HG02981 (cell line): ENCODE measurements at regions not wholly inside any gene's neighbourhood (a gene's known extent, or its start where the extent isn't known, plus 50 kb on each side); places are given as distances from the start of the nearest gene placed in this dataset.
"Not testable (repeated sequence)": the region's sequence is repeated elsewhere in the genome, so short reads cannot be mapped to it uniquely, and the experiment has no call there.

Experiments
- ATAC-seq: cut with Tn5 transposase; IDR thresholded peaks from one replicate; pipeline ENCODE4 v1.9.1; 2021; ENCODE audit warnings: mild to moderate bottlenecking, moderate library complexity; ENCODE audit not compliant: unreplicated experiment

GRCh38 chr1:119191325-119191724, 50.9 kb upstream of the WARS2 start:
- no peak for ATAC-seq

- no peak for ATAC-seq
Measured at GRCh38 chr1:119204197-119204960, 63.9 kb upstream of the WARS2 start.

GRCh38 chr1:119204961-119205357, 64.5 kb upstream of the WARS2 start:
- no peak for ATAC-seq

- ATAC-seq = no peak
Measured at GRCh38 chr1:119209061-119209460, 68.6 kb upstream of the WARS2 start.

- no peak for ATAC-seq
Measured at GRCh38 chr1:119209596-119210295, 69.3 kb upstream of the WARS2 start.

- no peak for ATAC-seq
Measured at GRCh38 chr1:119210296-119210649, 69.8 kb upstream of the WARS2 start.

- not testable (repeated sequence) for ATAC-seq
Measured at GRCh38 chr1:119213213-119213612, 72.8 kb upstream of the WARS2 start.

- not testable (repeated sequence) for ATAC-seq
Measured at GRCh38 chr1:119214961-119215360, 74.5 kb upstream of the WARS2 start.

- no peak for ATAC-seq
Measured at GRCh38 chr1:119217309-119217828, 76.9 kb upstream of the WARS2 start.

GRCh38 chr1:119219711-119220110, 79.3 kb upstream of the WARS2 start:
- ATAC-seq = no peak

- no peak for ATAC-seq
Measured at GRCh38 chr1:119220991-119221390, 80.5 kb upstream of the WARS2 start.

GRCh38 chr1:119222271-119222670, 81.8 kb upstream of the WARS2 start:
- ATAC-seq = no peak

GRCh38 chr1:119225265-119225664, 84.8 kb upstream of the WARS2 start:
- no peak for ATAC-seq

GRCh38 chr1:119225831-119226230, 85.4 kb upstream of the WARS2 start:
- ATAC-seq = no peak

- ATAC-seq = no peak
Measured at GRCh38 chr1:119226321-119226720, 85.9 kb upstream of the WARS2 start.

GRCh38 chr1:119226913-119227312, 86.5 kb upstream of the WARS2 start:
- ATAC-seq = no peak

- no peak for ATAC-seq
Measured at GRCh38 chr1:119227456-119227855, 87.0 kb upstream of the WARS2 start.

GRCh38 chr1:119228335-119229080, 88.1 kb upstream of the WARS2 start:
- ATAC-seq = no peak

- no peak for ATAC-seq
Measured at GRCh38 chr1:119235120-119235519, 94.7 kb upstream of the WARS2 start.

GRCh38 chr1:119245881-119246280, 105.4 kb upstream of the WARS2 start:
- no peak for ATAC-seq

GRCh38 chr1:119249283-119249682, 108.8 kb upstream of the WARS2 start:
- no peak for ATAC-seq

- ATAC-seq = no peak
Measured at GRCh38 chr1:119250299-119250698, 109.8 kb upstream of the WARS2 start.
